VCaP (cell line): ENCODE measurements at regions not wholly inside any gene's neighbourhood (a gene's known extent, or its start where the extent isn't known, plus 50 kb on each side); places are given as distances from the start of the nearest gene placed in this dataset.
"Not testable (repeated sequence)": the region's sequence is repeated elsewhere in the genome, so short reads cannot be mapped to it uniquely, and the experiment has no call there.

ENCODE experiments used
- H3K27ac ChIP-seq: fragments of 450-650 bp; 2 replicates; pipeline ENCODE4 v1.5.1; 2017
- CTCF ChIP-seq: fragments of 450-650 bp; conservative IDR thresholded peaks from 2 replicates; pipeline ENCODE4 v1.5.1; 2017; ENCODE audit warnings: mild to moderate bottlenecking, moderate library complexity

DNA sequence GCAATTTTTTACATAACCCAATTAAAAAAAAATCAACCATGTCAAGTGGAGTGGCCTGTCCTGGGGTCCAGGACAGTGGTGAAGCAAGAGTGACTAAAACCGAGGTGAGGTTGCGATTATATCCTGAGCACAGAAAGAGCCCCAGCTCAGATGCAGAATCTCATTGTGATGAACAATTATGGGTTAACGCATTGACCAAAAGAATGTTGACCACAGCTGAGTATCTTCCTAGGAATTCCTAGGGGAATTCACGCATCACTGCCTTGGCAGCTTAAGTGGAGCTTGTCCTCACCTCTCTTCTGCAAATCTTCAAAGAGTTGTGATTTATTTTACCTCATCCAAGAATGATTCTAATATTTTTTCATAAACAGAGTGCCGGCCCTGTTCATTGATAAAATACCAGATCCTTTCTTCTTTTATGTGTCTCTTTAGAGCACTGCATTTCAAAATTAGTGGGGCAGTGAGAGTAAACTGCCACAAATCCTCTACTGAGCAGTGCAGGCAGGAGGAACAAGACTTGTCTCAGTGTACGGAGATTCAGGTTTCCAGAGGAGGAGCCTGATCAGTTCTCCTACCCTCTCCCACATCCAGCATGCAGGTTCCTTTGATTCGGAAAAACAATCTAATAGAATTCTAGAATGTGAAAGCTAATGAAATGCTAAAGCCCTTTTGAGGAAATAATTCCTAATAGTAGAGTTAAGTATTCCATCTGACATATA is 60.1 kb upstream of the ZNF184 start:
- no peak overlapping the region for H3K27ac ChIP-seq
- TF ChIP-seq CTCF, result no peak

- no peak for TF ChIP-seq CTCF
- no peak overlapping the region for H3K27ac ChIP-seq
Measured at GRCh38 chr6:27531772-27532459, 59.0 kb upstream of the ZNF184 start.

DNA sequence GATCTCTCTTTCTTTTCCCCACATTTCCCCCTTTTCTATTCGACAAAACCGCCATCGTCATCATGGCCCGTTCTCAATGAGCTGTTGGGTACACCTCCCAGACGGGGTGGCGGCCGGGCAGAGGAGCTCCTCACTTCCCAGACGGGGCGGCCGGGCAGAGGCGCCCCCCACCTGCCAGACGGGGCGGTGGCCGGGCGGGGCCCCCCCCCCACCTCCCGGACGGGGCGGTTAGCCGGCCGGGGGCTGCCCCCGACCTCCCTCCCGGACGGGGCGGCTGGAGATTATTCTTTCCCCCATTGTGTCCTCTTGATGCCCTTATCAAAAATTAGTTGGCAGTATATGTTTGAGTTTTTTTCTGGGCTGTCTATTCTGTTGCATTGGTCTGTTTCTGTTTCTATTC is 56.9 kb upstream of the ZNF184 start:
- H3K27ac ChIP-seq, result not testable (repeated sequence)

DNA sequence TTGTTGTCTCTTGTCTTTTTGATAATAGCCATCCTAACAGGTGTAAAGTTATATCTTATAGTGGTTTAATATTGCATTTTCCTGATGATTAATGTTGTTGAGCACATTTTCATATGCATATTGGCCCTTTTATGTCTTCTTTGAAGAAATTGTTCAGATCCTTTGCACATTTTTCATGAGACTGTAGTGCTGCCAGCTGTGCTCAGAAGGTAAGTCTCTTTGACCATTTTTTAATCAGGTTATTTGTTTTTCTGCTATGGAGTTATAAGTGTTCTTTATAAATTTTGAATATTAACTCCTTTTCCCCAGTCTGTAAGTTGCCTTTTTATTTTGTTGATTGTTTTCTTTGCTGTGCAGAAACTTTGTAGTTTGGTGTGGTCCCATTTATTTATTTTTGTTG is 55.8 kb upstream of the ZNF184 start:
- no peak overlapping the region for H3K27ac ChIP-seq

More for the DNA sequence above, 55.8 kb upstream of the ZNF184 start:
- TF ChIP-seq CTCF, result no peak
